ENCODE measurements at regions not wholly inside any gene's neighbourhood (a gene's known extent, or its start where the extent isn't known, plus 50 kb on each side); places are given as distances from the start of the nearest gene placed in this dataset.

GRCh38 chr11:35082321-35083180 lies 56.4 kb upstream of the CD44 start:
- Histone ChIP-seq H3K27me3 (no peaks in the 10 kb centered on the region), H3K4me1 (ENCODE audit: insufficient read depth) (peaks cover 5% of the 10 kb centered on the region), H3K27ac (no peak overlapping the region), H3K4me3 (no peak overlapping the region), H3K36me3 (no peaks in the 10 kb centered on the region), H3K9me3 (no peaks in the 10 kb centered on the region)
- TF ChIP-seq, protein P1, sequence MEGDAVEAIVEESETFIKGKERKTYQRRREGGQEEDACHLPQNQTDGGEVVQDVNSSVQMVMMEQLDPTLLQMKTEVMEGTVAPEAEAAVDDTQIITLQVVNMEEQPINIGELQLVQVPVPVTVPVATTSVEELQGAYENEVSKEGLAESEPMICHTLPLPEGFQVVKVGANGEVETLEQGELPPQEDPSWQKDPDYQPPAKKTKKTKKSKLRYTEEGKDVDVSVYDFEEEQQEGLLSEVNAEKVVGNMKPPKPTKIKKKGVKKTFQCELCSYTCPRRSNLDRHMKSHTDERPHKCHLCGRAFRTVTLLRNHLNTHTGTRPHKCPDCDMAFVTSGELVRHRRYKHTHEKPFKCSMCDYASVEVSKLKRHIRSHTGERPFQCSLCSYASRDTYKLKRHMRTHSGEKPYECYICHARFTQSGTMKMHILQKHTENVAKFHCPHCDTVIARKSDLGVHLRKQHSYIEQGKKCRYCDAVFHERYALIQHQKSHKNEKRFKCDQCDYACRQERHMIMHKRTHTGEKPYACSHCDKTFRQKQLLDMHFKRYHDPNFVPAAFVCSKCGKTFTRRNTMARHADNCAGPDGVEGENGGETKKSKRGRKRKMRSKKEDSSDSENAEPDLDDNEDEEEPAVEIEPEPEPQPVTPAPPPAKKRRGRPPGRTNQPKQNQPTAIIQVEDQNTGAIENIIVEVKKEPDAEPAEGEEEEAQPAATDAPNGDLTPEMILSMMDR (IDR thresholded peaks at IDR 0.05): no peak
- TF ChIP-seq EP300 (IDR thresholded peaks at IDR 0.05) (no peak), POLR2A (IDR thresholded peaks at IDR 0.05) (no peak)
- WGBS, 3 donors: 47 to 58% (median 57%) methylated on average over 15 of the region's 15 CpGs
- peak in 2 of 5 donors; percentile 25 to 36 for DNase-seq
- intact Hi-C loops (cut with DNase I): no loop called here

- no peak for DNase-seq
- TF ChIP-seq, protein P1 (IDR thresholded peaks at IDR 0.05): no peak
- TF ChIP-seq EP300 (IDR thresholded peaks at IDR 0.05) (no peak), POLR2A (IDR thresholded peaks at IDR 0.05) (no peak)
- intact Hi-C loops (cut with DNase I): no loop called here
- Histone ChIP-seq H3K27me3 (no peaks in the 10 kb centered on the region), H3K4me1 (ENCODE audit: insufficient read depth) (peaks cover 5% of the 10 kb centered on the region), H3K36me3 (no peaks in the 10 kb centered on the region), H3K4me3 (no peak overlapping the region), H3K27ac (no peak overlapping the region), H3K9me3 (no peaks in the 10 kb centered on the region)
- 25 to 67% (median 60%) methylated on average over 2 of the region's 2 CpGs for WGBS, 3 donors
Observed at GRCh38 chr11:35083181-35083430, 55.9 kb upstream of the CD44 start.

DNA sequence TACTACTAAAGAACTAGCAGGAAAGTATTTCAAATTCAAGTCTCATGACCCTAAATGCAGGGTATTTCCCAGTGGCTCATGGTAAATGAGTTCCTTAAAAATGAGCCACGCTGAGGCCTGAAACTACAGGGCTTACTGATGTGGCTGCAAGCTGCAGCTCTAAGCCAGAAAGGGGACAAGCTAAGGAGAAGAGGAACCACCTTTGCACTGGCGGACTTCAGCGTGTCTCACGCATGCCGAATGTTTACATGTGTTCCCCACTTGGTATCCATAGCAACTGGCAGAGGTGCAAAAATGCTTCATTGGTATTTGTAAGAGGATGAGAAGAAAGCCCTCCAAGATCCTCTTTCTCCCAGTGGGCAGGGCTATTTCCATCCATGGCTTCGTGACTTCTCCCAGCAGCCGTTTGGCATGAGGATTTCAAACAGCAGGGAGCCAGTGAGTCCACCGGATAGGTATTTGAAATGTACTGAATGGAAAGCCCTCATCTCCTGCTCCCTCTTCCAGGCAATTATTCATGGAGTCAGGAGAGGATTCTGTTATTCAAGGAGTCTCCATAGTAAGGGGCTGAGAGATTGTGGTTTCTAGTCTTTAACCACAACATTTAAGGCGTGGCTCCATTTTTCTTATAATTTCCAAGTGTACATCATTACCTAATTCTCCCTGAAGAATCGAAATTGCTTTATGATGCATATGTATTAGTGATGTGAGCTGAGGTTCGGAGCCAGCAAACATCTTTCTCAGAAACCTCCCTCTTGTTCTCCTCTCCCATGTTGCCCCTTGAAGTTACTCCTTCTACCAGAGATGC lies 55.3 kb upstream of the CD44 start:
- intact Hi-C loops (cut with DNase I): no loop called here
- 24 to 37% (median 31%) methylated on average over 11 of the region's 11 CpGs for WGBS, 3 donors
- H3K27me3 ChIP-seq: no peaks in the 10 kb centered on the region
- peak; percentile 20 to 55 (median 26) for DNase-seq
- H3K9me3 ChIP-seq: no peaks in the 10 kb centered on the region
- H3K36me3 ChIP-seq: no peaks in the 10 kb centered on the region
- TF ChIP-seq, protein P1 (IDR thresholded peaks at IDR 0.05): no peak
- TF ChIP-seq POLR2A (IDR thresholded peaks at IDR 0.05) (no peak), EP300 (IDR thresholded peaks at IDR 0.05) (no peak)
- peaks cover 5% of the 10 kb centered on the region for H3K4me1 ChIP-seq (ENCODE audit: insufficient read depth)
- no peak overlapping the region for H3K27ac ChIP-seq
- no peak overlapping the region for H3K4me3 ChIP-seq

- Histone ChIP-seq H3K4me1 (ENCODE audit: insufficient read depth) (peaks cover 5% of the 10 kb centered on the region), H3K27me3 (no peaks in the 10 kb centered on the region), H3K36me3 (no peaks in the 10 kb centered on the region), H3K4me3 (no peak overlapping the region), H3K9me3 (no peaks in the 10 kb centered on the region), H3K27ac (no peak overlapping the region)
- intact Hi-C loops (cut with DNase I): no loop called here
- TF ChIP-seq, protein P1 (IDR thresholded peaks at IDR 0.05): no peak
- 95 to 97% (median 96%) methylated on average over 3 of the region's 3 CpGs for WGBS, 3 donors
- DNase-seq: no peak
Observed at GRCh38 chr11:35084817-35085440, 54.0 kb upstream of the CD44 start.

Data from ovary (tissue), 7 donors.